ENCODE measurements at regions not wholly inside any gene's neighbourhood (a gene's known extent, or its start where the extent isn't known, plus 50 kb on each side); places are given as distances from the start of the nearest gene placed in this dataset.

GRCh38 chr22:48705917-48706605 is 1121.6 kb downstream of the BRD1 start:
- no peaks in the 10 kb centered on the region for H3K36me3 ChIP-seq (ENCODE audit: insufficient read depth)
- TF ChIP-seq ZNF114 (CRISPR knock-in tag; IDR thresholded peaks at IDR 0.05) (no peak), CREB1 (CRISPR knock-in tag; IDR thresholded peaks at IDR 0.05; ENCODE audit: low read depth) (no peak), NANOG (IDR thresholded peaks at IDR 0.05; ENCODE audit: borderline replicate concordance) (no peak), STAT1 (IDR thresholded peaks at IDR 0.05; ENCODE audit: unreplicated experiment) (no peak), EZH2 (IDR thresholded peaks at IDR 0.05; ENCODE audit: low read depth, unreplicated experiment) (no peak), JUNB (IDR thresholded peaks at IDR 0.05; ENCODE audit: unreplicated experiment) (no peak), EZH2phosphoT487 (IDR thresholded peaks at IDR 0.05; ENCODE audit: unreplicated experiment) (no peak)
- no peak overlapping the region for H3K27ac ChIP-seq (ENCODE audit: low read depth)
- no peaks in the 10 kb centered on the region for H4K20me1 ChIP-seq (replicated peaks; ENCODE audit: insufficient read depth)
- no peaks in the 10 kb centered on the region for H3F3A ChIP-seq (replicated peaks; ENCODE audit: low read depth)
- H3K9me2 ChIP-seq (ENCODE audit: insufficient read depth), result no peaks in the 10 kb centered on the region
- ATAC-seq, result no peak
- Mint-ChIP-seq H3K36me3 (ENCODE audit: low read depth) (no peaks in the 10 kb centered on the region), H3K4me1 (peaks cover 7% of the 10 kb centered on the region), H3K27me3 (ENCODE audit: insufficient read depth, low read depth, poor library complexity) (peaks cover 1% of the 10 kb centered on the region), H3K4me3 (no peak overlapping the region), H3K27ac (no peak overlapping the region), H3K9me3 (no peaks in the 10 kb centered on the region)
- no peak for DNase-seq (ENCODE audit: low spot score)
- H3K4me1 ChIP-seq (ENCODE audit: insufficient read depth), result no peaks in the 10 kb centered on the region
- no peak overlapping the region for H3K4me2 ChIP-seq
- no peak overlapping the region for H2AFZ ChIP-seq
- H3K4me3 ChIP-seq, result no peak overlapping the region
- H3K79me2 ChIP-seq (replicated peaks; ENCODE audit: insufficient read depth), result no peaks in the 10 kb centered on the region
- H3K27me3 ChIP-seq (ENCODE audit: insufficient read depth), result no peaks in the 10 kb centered on the region

DNA sequence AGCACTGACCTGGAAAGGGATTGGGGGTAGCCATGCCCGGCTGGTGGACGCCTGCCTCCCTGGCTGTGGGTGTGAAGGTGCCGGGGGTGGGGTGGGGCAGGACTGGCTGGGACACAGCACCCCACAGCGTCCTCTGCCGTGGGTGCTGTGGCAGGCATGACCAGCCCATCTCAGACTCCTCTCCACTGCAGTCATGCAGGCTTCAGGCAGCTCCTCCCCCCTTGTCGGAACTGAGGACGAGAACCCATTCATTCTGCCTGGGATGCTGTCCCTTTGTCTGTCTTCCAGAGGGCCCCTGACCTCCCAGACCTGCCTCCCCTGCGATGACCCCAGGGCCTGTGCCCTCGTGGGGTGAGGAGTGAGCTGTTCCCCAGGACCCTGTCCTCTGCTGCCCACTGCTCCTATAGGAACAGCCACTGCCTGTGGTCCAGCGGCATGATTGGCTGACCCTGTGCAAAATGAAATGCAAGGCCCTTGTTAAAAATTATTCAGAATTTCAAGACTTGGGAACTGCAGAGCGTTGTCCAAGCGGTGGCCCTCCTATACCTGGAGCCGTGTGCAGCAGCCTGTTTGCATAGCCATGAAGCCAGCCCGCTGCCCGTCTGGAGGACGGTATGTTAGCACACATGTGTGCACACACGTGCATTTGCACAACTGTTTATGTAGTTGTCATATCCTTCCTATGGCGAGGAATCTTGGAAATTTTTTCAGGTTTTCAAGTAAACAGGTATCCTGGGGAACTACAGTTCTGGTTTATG is 1122.3 kb downstream of the BRD1 start:
- H3K27me3 ChIP-seq (ENCODE audit: insufficient read depth), result no peaks in the 10 kb centered on the region
- Mint-ChIP-seq H3K4me3 (no peak overlapping the region), H3K4me1 (peaks cover 7% of the 10 kb centered on the region), H3K27ac (no peak overlapping the region), H3K36me3 (ENCODE audit: low read depth) (no peaks in the 10 kb centered on the region), H3K27me3 (ENCODE audit: insufficient read depth, low read depth, poor library complexity) (peaks cover 3% of the 10 kb centered on the region), H3K9me3 (no peaks in the 10 kb centered on the region)
- no peak overlapping the region for H3K27ac ChIP-seq (ENCODE audit: low read depth)
- DNase-seq (ENCODE audit: low spot score) (no peak), ATAC-seq (no peak)
- H3K36me3 ChIP-seq (ENCODE audit: insufficient read depth), result no peaks in the 10 kb centered on the region
- no peak overlapping the region for H3K4me2 ChIP-seq
- H3K4me3 ChIP-seq, result no peak overlapping the region
- no peaks in the 10 kb centered on the region for H4K20me1 ChIP-seq (replicated peaks; ENCODE audit: insufficient read depth)
- no peaks in the 10 kb centered on the region for H3K9me2 ChIP-seq (ENCODE audit: insufficient read depth)
- H3K79me2 ChIP-seq (replicated peaks; ENCODE audit: insufficient read depth), result no peaks in the 10 kb centered on the region
- H2AFZ ChIP-seq, result no peak overlapping the region
- no peak for TF ChIP-seq ZNF114 (CRISPR knock-in tag; IDR thresholded peaks at IDR 0.05)
- no peak for TF ChIP-seq ZNF462 (CRISPR knock-in tag; IDR thresholded peaks at IDR 0.05)
- TF ChIP-seq STAT1 (IDR thresholded peaks at IDR 0.05; ENCODE audit: unreplicated experiment), result no peak
- TF ChIP-seq REST (IDR thresholded peaks at IDR 0.05; ENCODE audit: unreplicated experiment), result no peak
- H3F3A ChIP-seq (replicated peaks; ENCODE audit: low read depth), result no peaks in the 10 kb centered on the region
- no peaks in the 10 kb centered on the region for H3K4me1 ChIP-seq (ENCODE audit: insufficient read depth)

Data from GM23338 (cell line).